Esophagus mucosa (tissue), 1 donor: ENCODE measurements at regions not wholly inside any gene's neighbourhood (a gene's known extent, or its start where the extent isn't known, plus 50 kb on each side); places are given as distances from the start of the nearest gene placed in this dataset.

ENCODE experiments used
- ATAC-seq: fragments of 200-7000 bp; cut with Tn5 transposase; one replicate; pipeline ENCODE4 v1.9.1; 2020
- donor health status: DM: yes; HTN: yes; CAD: no.

DNA sequence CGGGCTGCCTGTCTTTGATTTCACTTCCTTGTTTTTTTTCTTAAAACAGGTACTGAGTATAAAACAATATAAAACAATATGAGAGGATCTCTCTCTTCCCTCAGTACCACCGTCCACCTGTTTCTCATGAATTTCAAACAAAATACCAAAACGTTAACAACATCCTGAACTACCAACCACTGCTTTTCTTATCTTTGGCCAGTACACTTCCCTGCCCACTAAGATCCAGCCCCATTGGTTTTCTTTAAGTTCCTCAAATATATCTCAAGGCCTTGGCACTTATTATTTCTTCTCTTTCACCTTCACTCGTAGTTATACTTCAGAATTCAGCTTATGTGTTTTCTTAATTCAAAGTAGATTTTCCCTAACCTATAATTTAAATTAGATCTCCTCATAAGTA, 370.2 kb upstream of the GRIA3 start:
- no peak for ATAC-seq

- no peak for ATAC-seq
Measured at GRCh38 chrX:122816288-122816687, 367.8 kb upstream of the GRIA3 start.

DNA sequence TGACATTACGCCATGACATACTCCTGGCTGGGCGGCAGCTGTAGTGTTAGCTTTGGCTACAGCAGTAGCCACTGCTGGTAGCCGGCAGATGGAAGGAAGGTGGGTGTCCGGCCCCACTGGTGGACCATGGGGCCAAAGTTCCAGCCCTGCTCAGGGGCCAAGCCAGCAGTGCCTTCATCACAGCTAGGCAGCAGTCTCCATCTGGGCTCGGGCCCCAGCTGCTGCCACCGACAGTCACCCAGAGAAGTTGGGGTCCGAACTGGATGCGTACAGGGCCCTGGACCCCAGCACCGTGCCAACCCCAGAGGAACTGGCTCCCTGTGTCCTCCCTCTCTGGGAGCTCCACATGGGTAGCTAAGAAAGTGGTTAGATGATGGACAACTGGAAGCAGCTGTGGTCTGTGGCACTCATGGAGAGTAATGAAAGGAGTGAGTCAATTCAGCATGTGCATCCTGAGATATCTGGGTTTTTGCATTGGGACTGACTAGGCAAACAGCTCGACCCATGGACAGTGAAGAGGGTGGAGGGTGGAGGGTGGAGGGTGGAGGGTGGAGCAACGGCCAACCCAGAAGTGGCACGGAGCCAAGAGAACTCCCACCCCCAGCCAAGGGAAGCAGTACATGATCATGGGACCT, 366.6 kb upstream of the GRIA3 start:
- no peak for ATAC-seq

DNA sequence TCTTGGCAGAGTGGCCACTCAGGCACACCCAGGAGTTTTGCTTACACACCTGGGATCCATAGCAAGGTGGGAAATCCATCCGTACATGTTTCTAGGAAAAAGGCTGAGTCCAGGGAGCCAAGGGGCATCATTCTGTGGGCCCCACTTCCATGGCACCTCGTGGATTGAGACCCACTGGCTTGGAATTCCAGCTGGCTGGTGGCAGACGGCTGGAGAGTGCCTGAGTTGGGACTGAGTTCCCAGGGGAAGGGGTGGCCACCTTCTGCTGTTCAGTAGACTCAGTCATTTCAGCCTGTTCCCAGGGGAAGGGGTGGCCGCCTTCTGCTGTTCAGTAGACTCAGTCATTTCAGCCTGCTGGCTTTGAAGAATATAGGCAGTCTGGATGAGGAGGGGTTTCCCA, 366.0 kb upstream of the GRIA3 start:
- ATAC-seq: no peak

DNA sequence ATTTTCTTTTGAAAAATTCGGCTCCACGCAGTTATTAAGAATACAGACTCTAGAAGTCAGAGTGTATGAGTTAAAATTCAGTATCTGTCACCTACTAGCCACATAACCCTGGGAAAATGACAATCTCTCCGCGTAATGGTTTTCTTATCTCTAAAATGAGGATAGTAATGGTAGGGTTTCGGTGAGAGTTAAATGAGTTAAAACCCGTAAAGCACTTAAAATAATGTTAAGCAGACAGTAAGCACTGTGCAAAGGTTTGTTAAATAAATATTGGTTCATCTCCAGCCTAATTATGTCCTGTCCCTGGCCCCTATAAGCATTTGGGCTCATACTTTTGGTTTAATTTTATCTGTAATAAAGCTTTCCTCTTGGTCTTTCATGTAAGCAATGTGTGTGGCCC, 350.8 kb upstream of the GRIA3 start:
- ATAC-seq: no peak

DNA sequence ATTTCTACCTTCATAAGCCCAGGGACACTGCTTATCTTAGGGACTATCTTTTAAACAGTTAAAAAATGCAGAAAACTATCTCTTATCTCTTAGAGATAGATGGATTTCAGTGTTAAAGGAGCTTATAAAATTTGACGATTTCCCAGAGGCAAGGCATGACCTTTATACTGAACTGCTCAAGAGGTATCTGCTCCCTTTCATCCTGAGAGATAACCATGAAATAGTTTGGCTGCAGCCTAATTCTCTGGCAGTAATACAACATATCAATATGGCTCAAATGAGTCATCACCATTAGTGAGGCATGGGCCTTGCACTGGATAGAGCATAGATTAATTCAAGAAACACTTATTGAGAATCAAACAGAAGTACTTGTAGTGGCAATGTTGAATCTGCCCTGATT, 348.2 kb upstream of the GRIA3 start:
- no peak for ATAC-seq

DNA sequence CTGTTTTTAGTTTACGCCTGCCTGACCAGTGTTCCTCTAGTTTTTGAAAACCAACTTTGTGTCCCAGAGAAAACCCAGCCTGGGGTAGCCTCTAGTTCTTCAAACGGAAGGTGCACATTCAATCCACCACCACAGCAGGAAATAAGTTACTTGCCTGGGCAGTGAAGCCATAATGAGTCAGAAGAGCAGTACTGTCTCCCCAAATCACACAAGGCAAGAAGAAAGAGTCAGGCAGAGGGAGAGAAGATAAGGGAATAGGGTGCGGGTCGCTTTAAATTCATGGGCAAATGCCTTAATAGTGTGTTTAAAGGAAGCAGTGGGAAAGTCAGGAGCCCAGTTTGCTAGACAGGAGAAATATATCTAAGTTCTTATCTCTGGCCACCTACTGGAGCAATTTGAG, 333.8 kb upstream of the GRIA3 start:
- no peak for ATAC-seq

GRCh38 chrX:122856205-122856604, 327.9 kb upstream of the GRIA3 start:
- no peak for ATAC-seq

GRCh38 chrX:122857734-122858133, 326.3 kb upstream of the GRIA3 start:
- no peak for ATAC-seq

GRCh38 chrX:122863067-122863466, 321.0 kb upstream of the GRIA3 start:
- ATAC-seq: no peak

DNA sequence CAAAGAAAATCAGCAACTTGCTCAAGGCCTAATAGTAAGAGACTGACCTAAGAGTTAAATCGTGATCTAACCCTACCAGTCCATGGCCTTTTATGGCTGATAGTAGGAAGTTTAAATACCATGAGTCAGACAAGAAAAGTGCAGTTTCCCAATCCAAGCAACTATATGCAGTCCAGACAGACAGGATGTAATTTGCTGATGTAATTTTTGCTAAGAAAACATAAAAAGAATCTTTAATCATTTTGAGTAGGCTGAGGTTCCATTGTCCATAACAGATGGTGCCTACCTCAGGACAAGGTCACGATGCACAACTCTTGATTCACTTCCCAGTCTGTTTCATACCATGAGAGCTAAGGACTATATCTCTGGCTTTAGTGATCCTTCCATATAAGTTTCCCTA, 317.5 kb upstream of the GRIA3 start:
- ATAC-seq: peak; percentile 84

- ATAC-seq: no peak
Measured at GRCh38 chrX:122868631-122869030, 315.4 kb upstream of the GRIA3 start.

GRCh38 chrX:122869171-122869570, 314.9 kb upstream of the GRIA3 start:
- no peak for ATAC-seq

- ATAC-seq: no peak
Measured at GRCh38 chrX:122878269-122878668, 305.8 kb upstream of the GRIA3 start.

DNA sequence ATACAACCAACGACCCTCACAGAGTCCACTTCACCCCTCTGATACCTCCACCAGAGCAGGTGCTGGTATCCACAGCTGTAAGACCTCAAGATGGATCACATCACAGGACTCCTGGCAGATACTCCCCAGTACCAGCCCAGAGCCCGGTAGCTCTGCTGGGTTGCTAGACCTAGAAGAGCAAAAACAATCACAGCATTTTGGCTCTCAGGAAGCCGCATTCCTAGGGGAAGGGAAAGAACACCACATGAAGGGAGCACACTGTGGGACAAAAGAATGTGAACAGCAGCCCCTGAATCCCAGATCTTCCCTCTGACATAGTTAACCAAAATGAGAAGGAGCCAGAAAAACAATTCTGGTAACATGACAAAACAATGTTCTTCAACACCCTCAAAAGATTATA, 303.1 kb upstream of the GRIA3 start:
- no peak for ATAC-seq

- no peak for ATAC-seq
Measured at GRCh38 chrX:122890729-122891128, 293.3 kb upstream of the GRIA3 start.

DNA sequence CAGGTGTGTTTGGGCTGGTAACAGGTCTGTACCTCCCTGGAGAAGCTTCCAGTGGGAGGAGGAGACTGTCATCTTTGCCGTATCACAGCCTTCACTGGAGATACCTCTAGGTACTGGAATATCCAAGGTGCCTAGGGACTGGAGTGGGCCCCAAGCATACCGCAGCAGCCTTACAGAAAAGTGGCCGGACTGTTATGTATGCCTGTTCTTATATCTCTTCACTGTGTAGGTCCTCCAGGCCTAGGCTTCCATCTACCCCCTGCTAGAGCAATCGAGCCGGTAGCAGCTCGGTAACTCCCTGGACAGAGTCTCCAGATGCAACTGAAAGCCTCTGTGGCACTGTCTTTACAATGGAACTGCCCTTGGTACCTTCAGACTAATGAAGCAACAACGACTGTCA, 277.4 kb upstream of the GRIA3 start:
- ATAC-seq: no peak

DNA sequence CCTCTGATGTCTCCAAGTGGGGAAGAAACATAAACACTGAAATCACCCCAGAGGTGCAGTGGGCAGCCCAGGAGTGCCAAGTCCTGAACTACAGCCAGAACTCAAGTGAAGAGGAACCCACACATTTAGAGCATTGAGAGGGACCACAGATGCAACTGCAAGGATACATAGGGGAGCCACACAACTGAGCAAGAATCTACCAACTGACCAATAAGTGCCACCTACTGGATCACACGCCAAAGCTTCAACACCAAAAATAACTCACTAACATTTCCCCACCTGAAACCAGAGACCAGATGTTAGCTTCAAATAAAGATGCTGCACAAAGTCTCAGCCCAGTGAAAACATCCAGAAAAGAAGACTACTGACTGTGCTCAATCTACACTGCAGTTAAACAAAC, 276.7 kb upstream of the GRIA3 start:
- ATAC-seq: no peak

- ATAC-seq: no peak
Measured at GRCh38 chrX:122910697-122911096, 273.4 kb upstream of the GRIA3 start.

DNA sequence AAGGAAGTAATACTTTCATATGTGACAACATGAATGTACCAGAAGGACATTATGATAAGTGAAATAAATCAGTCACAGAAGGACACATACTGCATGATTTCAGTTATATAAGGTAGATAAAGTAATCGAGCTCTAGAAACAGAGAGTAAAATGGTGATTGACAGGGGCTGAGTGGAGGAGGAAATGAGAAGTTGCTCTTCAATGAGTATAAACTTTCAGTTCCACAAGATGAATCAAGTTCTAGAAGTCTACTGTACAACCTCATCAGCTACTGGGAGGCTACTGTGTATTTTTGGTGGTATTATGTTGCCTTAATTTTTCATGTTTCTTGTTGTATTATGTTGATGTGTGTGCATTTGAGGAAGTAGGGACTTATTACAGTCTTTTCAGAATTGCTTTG, 270.9 kb upstream of the GRIA3 start:
- no peak for ATAC-seq

DNA sequence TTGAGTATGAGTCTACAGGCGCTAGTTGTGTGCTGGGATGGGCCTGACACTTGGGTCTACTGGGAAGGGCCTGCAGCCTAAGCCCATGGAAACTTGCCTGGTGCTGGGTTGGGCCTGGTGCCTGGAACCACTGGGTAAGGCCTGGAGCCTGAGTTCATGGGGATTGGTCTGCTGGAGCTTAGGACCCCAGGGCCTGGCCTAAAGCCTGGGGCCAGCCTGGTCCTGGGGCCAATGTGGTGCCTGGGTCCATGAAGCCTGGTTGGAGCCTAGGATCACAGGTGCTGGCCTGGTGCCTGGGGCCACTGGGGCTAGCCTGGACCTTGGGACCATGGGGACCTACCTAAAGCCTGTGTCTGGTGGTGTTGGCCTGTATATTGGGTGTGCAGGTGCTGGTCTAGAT, 270.3 kb upstream of the GRIA3 start:
- no peak for ATAC-seq

DNA sequence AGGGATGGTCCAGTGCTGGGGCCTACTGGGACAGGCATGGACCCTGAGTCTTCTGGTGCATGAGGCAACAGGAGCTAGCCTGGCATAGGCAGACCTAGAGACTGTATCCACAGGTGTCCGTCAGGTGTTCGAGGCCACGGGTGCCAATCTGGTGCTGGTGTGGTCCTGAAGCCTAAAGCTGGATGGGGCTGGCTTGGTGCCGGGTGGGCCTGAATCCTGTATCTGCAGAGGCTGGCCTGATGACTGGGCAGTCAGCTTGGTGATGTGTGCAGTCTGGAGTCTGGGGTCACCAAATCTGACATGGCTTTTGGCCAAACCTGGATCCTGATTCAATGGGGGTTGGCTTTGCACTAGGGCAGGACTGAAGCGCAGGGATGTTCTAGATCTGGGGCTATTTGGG, 269.8 kb upstream of the GRIA3 start:
- no peak for ATAC-seq

GRCh38 chrX:122934131-122934530, 249.9 kb upstream of the GRIA3 start:
- ATAC-seq: no peak

DNA sequence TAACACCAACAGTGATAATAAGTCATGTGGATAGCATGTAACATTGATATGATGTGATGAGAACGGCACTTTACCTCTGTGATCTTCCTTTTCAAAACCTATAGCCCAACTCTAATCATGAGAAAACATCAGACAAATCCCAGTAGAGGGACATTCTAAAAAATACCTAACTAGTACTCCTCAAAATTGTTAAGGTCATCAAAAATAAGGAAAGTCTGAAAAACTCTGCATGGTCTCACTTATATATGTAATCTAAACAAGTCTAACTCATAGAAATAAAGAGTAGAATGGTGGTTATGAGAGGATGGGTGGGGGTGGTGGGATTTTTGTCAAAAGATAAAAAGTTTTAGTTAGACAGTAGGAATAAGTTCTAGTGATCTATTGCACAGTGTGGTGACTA, 243.9 kb upstream of the GRIA3 start:
- ATAC-seq: no peak

DNA sequence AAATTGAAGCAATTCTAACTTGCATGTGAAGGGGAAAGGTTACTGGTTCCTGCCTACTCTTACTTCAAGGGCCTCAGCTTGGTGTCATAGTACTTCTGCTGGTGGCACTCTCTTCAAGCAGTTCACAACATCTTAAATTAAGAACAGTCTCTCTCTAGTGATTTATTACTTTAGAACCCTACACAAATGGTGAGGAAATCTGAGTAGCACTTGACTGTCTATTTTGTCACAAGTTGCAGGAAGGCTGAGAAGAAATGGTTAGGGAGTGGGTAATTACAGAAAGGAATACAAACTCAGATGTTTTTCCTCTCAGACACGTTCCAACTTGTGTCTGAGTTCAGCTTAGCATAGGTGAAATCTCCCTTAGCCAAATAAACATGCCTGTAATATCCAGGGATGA, 242.3 kb upstream of the GRIA3 start:
- ATAC-seq: no peak

- ATAC-seq: no peak
Measured at GRCh38 chrX:122943918-122944317, 240.2 kb upstream of the GRIA3 start.
